ENCODE measurements at regions not wholly inside any gene's neighbourhood (a gene's known extent, or its start where the extent isn't known, plus 50 kb on each side); places are given as distances from the start of the nearest gene placed in this dataset.

DNA sequence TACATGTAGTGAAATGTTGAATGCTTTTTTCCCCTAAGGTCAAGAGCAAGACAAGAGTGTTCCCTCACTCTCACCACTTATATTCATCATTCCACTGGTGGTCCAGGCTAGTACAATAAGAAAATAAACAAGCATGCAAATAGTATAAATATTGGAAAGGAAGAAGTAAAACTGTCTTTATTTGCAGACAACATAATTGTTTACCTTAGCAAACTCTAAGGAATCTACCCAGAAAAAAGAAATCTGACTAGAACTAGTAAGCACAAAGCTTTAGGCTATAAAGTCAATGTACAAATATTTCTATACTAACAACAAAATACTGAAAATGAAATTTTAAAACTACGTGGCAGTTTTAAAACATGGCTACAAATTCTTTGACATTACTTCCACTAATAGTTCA, 101.7 kb downstream of the CYB561 start:
- peak overlapping the region in 1 of 3 experiments; percentile 74; a peak in 2 of 7 replicates for H3K27ac Mint-ChIP-seq
- H3K27ac ChIP-seq (ENCODE audit: insufficient read length, low read depth, low read length) = no peak overlapping the region
- no peak overlapping the region for H3K18ac ChIP-seq (ENCODE audit: insufficient read length, low read depth, low read length)
- H3K4me3 Mint-ChIP-seq = no peak overlapping the region
- no peaks in the 10 kb centered on the region for H3K9me3 ChIP-seq (ENCODE audit: control insufficient read depth, low read depth, low read length)
- no peaks in the 10 kb centered on the region for H3K36me3 Mint-ChIP-seq (ENCODE audit: insufficient read depth in 1 of 3, low read depth in 3 of 3)
- no peak overlapping the region for H4K8ac ChIP-seq (replicated peaks; ENCODE audit: insufficient read length, low read depth, low read length)
- H2AK5ac ChIP-seq (ENCODE audit: insufficient read length, low read length) = no peak overlapping the region
- no peak overlapping the region for H2AFZ ChIP-seq (ENCODE audit: low read length)
- H3K56ac ChIP-seq (ENCODE audit: insufficient read length, low read depth, low read length) = no peak overlapping the region
- H4K91ac ChIP-seq (ENCODE audit: insufficient read length, low read depth, low read length) = no peak overlapping the region
- H2BK12ac ChIP-seq (ENCODE audit: insufficient read length, low read depth, low read length) = no peak overlapping the region
- WGBS (ENCODE audit: extremely low coverage, insufficient read length, low lambda C conversion rate) = no CpG with 5 or more reads among the region's 1 CpG
- no peak overlapping the region for H3K4me2 ChIP-seq (ENCODE audit: insufficient read depth, insufficient read length, low read length)
- H4K5ac ChIP-seq (ENCODE audit: insufficient read length, low read depth, low read length) = no peak overlapping the region
- no peaks in the 10 kb centered on the region for H3K9me3 Mint-ChIP-seq
- H2BK20ac ChIP-seq (ENCODE audit: low read depth, low read length, poor library complexity, severe bottlenecking) = no peak overlapping the region
- no peak overlapping the region for H2BK15ac ChIP-seq (ENCODE audit: low read depth, low read length)
- no peak overlapping the region for H2BK120ac ChIP-seq (ENCODE audit: low read depth, low read length, poor library complexity, severe bottlenecking)
- H3K79me2 ChIP-seq (ENCODE audit: insufficient read depth, low read length) = no peaks in the 10 kb centered on the region
- H3T11ph ChIP-seq (ENCODE audit: low read length) = no peak overlapping the region
- DNase-seq = no peak
- no peak overlapping the region for H2BK5ac ChIP-seq (ENCODE audit: insufficient read length, low read length)
- H3K27me3 Mint-ChIP-seq (ENCODE audit: low read depth) = no peaks in the 10 kb centered on the region
- peaks cover 0 to 3% of the 10 kb centered on the region in 2 experiments; a peak in 1 of 4 replicates for H3K4me1 Mint-ChIP-seq
- H3K79me1 ChIP-seq (ENCODE audit: insufficient read depth, low read depth, low read length, poor library complexity, severe bottlenecking) = no peaks in the 10 kb centered on the region
- no peaks in the 10 kb centered on the region for H3K4me1 ChIP-seq (ENCODE audit: insufficient read depth, low read length)
- H3K23ac ChIP-seq (ENCODE audit: insufficient read length, low read depth, low read length) = no peak overlapping the region
- H3K27me3 ChIP-seq (ENCODE audit: insufficient read depth, low read length) = no peaks in the 10 kb centered on the region
- H3K14ac ChIP-seq (ENCODE audit: insufficient read depth, low read length) = no peak overlapping the region
- H3K23me2 ChIP-seq (ENCODE audit: insufficient read length, low read depth, low read length, poor library complexity, severe bottlenecking) = no peaks in the 10 kb centered on the region
- no peak overlapping the region for H3K4ac ChIP-seq (ENCODE audit: low read depth, low read length)
- no peak overlapping the region for H3K9ac ChIP-seq (ENCODE audit: extremely low read depth, insufficient read length, low read length)
- TF ChIP-seq, protein P1, sequence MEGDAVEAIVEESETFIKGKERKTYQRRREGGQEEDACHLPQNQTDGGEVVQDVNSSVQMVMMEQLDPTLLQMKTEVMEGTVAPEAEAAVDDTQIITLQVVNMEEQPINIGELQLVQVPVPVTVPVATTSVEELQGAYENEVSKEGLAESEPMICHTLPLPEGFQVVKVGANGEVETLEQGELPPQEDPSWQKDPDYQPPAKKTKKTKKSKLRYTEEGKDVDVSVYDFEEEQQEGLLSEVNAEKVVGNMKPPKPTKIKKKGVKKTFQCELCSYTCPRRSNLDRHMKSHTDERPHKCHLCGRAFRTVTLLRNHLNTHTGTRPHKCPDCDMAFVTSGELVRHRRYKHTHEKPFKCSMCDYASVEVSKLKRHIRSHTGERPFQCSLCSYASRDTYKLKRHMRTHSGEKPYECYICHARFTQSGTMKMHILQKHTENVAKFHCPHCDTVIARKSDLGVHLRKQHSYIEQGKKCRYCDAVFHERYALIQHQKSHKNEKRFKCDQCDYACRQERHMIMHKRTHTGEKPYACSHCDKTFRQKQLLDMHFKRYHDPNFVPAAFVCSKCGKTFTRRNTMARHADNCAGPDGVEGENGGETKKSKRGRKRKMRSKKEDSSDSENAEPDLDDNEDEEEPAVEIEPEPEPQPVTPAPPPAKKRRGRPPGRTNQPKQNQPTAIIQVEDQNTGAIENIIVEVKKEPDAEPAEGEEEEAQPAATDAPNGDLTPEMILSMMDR (conservative IDR thresholded peaks at IDR 0.05) = no peak
- H4K20me1 ChIP-seq (ENCODE audit: control insufficient read depth, insufficient read depth, insufficient read length) = no peaks in the 10 kb centered on the region
